Ovary (tissue), 3 donors: ENCODE measurements at regions not wholly inside any gene's neighbourhood (a gene's known extent, or its start where the extent isn't known, plus 50 kb on each side); places are given as distances from the start of the nearest gene placed in this dataset.

ENCODE experiments used
- POLR2A ChIP-seq: fragments of 450-650 bp; IDR thresholded peaks from one replicate; pipeline ENCODE4 v1.6.1; 2017; ENCODE audit warnings: antibody characterized with exemption, mild to moderate bottlenecking, moderate library complexity
- TF ChIP-seq, protein P1 (sequence below), 3 donors: fragments of 450-650 bp in 2 of 3; fragments of 200-600 bp in 1 of 3; IDR thresholded peaks; one replicate each; pipeline versions ENCODE4 v1.5.1 to v1.8.0; 2016 to 2022; ENCODE audit warnings: antibody characterized with exemption in 3 of 3, mild to moderate bottlenecking in 1 of 3
- donor health status: DM: no; HTN: no; CAD: no.

DNA sequence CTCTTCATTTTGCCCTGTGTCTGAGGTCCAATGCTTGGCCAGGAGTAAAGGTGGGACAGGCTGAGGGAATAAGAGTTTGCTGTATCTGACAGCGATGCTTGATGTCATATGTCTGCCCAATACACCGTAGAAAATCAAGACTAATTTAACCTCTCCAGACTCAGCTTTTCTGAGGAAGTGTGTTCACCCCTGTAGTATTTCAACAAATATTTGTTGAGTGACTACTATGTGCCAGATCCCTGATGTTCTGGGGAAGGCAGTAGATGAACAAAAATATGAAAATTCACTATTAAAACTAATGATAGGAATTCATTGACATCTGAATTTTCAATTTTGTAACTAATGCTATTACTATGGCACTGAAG lies 489.7 kb downstream of the EBF1 start:
- TF ChIP-seq, protein P1, sequence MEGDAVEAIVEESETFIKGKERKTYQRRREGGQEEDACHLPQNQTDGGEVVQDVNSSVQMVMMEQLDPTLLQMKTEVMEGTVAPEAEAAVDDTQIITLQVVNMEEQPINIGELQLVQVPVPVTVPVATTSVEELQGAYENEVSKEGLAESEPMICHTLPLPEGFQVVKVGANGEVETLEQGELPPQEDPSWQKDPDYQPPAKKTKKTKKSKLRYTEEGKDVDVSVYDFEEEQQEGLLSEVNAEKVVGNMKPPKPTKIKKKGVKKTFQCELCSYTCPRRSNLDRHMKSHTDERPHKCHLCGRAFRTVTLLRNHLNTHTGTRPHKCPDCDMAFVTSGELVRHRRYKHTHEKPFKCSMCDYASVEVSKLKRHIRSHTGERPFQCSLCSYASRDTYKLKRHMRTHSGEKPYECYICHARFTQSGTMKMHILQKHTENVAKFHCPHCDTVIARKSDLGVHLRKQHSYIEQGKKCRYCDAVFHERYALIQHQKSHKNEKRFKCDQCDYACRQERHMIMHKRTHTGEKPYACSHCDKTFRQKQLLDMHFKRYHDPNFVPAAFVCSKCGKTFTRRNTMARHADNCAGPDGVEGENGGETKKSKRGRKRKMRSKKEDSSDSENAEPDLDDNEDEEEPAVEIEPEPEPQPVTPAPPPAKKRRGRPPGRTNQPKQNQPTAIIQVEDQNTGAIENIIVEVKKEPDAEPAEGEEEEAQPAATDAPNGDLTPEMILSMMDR (IDR thresholded peaks at IDR 0.05), result no peak
- TF ChIP-seq POLR2A, result no peak
